ENCODE measurements at regions not wholly inside any gene's neighbourhood (a gene's known extent, or its start where the extent isn't known, plus 50 kb on each side); places are given as distances from the start of the nearest gene placed in this dataset.
"Not testable (repeated sequence)": the region's sequence is repeated elsewhere in the genome, so short reads cannot be mapped to it uniquely, and the experiment has no call there.

- ATAC-seq (no peak), DNase-seq (no peak)
- intact Hi-C loops (cut with micrococcal nuclease), result no loop called here
These were observed 421.6 kb downstream of the TMEM135 start for GRCh38 chr11:87459351-87459750.

DNA sequence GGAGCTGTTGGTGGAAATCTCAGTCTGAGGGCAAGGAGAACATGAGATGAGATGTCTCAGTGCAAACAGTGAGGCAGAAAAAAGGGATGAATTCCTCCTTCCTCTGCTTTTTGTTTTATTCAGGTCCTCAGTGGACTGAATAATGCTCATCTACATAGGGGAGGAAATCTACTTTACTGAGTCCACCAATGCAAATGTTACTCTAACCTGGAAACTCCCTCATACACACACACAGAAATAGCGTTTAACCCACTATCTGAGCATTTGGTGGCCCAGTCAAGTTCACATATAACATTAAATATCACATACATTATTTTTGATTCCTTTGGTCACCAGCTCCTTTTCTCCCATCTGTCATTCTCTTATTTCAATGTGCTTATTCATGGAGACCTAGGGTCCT lies 418.8 kb downstream of the TMEM135 start:
- no peak for ATAC-seq
- intact Hi-C loops (cut with micrococcal nuclease), result no loop called here
- no peak for DNase-seq

GRCh38 chr11:87455180-87455579 lies 417.4 kb downstream of the TMEM135 start:
- DNase-seq (no peak), ATAC-seq (no peak)
- intact Hi-C loops (cut with micrococcal nuclease), result no loop called here

- ATAC-seq (no peak), DNase-seq (no peak)
- intact Hi-C loops (cut with micrococcal nuclease), result no loop called here
These were observed 416.5 kb downstream of the TMEM135 start for GRCh38 chr11:87454241-87454640.

- no peak for ATAC-seq
- intact Hi-C loops (cut with micrococcal nuclease), result no loop called here
- no peak for DNase-seq
These were observed 415.9 kb downstream of the TMEM135 start for GRCh38 chr11:87453531-87454089.

DNA sequence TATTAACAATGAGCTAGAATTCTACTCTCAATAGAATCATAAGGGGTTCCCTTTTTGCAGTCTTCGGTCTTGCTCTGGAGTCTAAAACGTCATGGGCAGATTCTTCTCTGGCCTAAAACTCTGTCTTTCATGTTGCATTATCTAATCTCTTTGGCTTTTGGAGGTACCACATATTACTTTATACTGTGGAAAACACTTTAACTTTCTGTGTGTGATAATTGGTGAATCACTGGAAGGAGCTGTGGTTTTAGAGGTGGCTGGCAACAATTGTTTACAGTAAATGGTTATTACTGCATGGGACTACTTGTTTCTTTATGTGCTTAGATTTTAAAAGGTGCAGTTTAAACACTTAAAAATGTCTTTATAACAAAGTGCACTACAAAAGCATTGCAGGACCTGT lies 414.3 kb downstream of the TMEM135 start:
- intact Hi-C loops (cut with micrococcal nuclease); ATAC-seq; DNase-seq: not testable (repeated sequence)

- intact Hi-C loops (cut with micrococcal nuclease), result no loop called here
- ATAC-seq, result no peak
- DNase-seq, result no peak
These were observed 413.7 kb downstream of the TMEM135 start for GRCh38 chr11:87451395-87451794.

DNA sequence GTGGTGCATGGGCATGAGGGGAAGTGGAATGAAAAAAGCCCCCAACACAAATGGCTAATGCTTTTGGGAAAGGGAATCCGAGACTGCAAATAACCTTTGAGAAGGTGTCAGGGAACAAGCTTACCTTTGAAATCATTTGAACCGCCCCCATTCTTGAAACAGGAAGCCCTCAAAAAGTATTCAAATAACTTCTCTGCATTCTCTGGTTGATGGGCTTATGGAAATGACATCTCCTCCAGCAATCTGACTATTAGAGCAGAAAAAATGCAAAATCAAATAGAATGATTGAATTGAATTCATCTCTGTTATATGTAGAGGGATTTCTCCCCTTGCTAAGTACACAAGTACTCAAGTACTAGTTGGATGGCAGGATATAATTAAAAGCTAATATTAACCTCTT lies 409.9 kb downstream of the TMEM135 start:
- no peak for ATAC-seq
- DNase-seq, result no peak
- intact Hi-C loops (cut with micrococcal nuclease), result no loop called here

- ATAC-seq (no peak), DNase-seq (no peak)
- intact Hi-C loops (cut with micrococcal nuclease), result no loop called here
These were observed 407.3 kb downstream of the TMEM135 start for GRCh38 chr11:87444993-87445392.

DNA sequence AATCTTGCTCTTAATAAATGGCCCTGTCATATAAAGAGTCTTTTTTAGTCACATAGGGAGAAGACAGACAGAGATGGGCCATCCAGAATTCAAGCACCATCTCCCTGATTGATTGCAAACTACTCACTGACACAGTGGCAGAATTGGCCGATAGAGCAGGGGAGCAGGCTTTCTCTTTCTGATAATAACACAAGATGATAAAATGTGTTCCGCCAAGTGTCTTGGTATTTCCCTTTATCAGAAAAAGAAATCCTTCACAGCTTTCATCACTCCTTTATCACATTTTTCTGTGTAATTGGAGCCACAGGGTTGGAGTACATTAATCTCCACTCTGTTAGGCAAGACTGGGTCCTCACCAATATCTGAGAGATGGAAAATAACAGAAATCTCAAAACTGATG lies 406.0 kb downstream of the TMEM135 start:
- DNase-seq (no peak), ATAC-seq (no peak)
- intact Hi-C loops (cut with micrococcal nuclease), result no loop called here

GRCh38 chr11:87440076-87440770 lies 402.5 kb downstream of the TMEM135 start:
- ATAC-seq (peak; percentile 68), DNase-seq (no peak)
- intact Hi-C loops (cut with micrococcal nuclease), result no loop called here

DNA sequence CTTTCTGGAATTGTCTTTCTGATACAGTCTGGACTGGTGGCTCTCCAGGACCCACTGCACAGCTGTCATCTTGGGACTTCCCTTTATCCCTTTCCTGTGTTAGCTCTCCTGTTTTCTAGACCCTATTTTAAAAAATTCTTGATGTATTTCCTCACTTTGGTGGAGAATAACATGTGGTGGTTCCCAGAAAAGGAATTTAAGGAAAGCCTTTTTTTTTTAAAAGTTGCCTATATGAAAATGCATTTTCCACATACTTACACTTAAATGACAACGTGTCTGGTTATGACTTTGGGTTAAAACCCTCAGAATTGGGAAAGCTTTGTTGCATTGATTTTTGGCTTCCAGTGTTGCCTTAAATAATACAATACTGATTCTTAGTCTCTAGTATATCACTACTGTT lies 400.7 kb downstream of the TMEM135 start:
- ATAC-seq, result no peak
- intact Hi-C loops (cut with micrococcal nuclease), result no loop called here
- DNase-seq, result no peak

- no peak for ATAC-seq
- DNase-seq, result no peak
- intact Hi-C loops (cut with micrococcal nuclease), result no loop called here
These were observed 400.1 kb downstream of the TMEM135 start for GRCh38 chr11:87437844-87438223.

GRCh38 chr11:87437133-87437843 lies 399.6 kb downstream of the TMEM135 start:
- ATAC-seq, result no peak
- intact Hi-C loops (cut with micrococcal nuclease), result no loop called here
- no peak for DNase-seq

- intact Hi-C loops (cut with micrococcal nuclease), result no loop called here
- DNase-seq (no peak), ATAC-seq (peak; percentile 50)
These were observed 394.3 kb downstream of the TMEM135 start for GRCh38 chr11:87432022-87432421.

GRCh38 chr11:87431392-87431791 lies 393.7 kb downstream of the TMEM135 start:
- ATAC-seq (peak; percentile 39), DNase-seq (no peak)
- intact Hi-C loops (cut with micrococcal nuclease), result no loop called here

GRCh38 chr11:87430821-87431220 lies 393.1 kb downstream of the TMEM135 start:
- ATAC-seq (no peak), DNase-seq (no peak)
- intact Hi-C loops (cut with micrococcal nuclease), result no loop called here

- DNase-seq, result no peak
These were observed 392.3 kb downstream of the TMEM135 start for GRCh38 chr11:87429996-87430395.

DNA sequence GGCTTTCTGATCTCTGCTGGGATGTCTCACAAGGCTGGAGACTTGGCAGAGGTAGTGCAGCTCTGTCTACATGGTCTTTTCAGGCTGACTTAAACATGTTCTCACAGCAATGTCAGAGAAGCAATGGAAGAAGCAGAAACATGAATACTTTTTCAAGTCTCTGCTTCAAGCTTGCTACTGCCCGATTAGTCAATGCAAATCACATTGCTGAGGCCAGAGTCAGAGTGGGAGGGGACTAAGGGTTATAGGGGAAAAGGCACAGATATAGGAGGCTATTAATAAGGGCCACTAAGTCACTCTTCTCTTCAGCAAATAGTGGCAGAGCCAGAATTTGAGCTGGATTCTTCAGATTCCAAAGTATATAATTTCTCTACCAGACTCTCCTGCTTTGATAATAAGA lies 390.5 kb downstream of the TMEM135 start:
- DNase-seq (no peak), ATAC-seq (no peak)
- intact Hi-C loops (cut with micrococcal nuclease), result no loop called here

More at GRCh38 chr11:87429996-87430395, 392.3 kb downstream of the TMEM135 start:
- intact Hi-C loops (cut with micrococcal nuclease), result no loop called here
- no peak for ATAC-seq

DNA sequence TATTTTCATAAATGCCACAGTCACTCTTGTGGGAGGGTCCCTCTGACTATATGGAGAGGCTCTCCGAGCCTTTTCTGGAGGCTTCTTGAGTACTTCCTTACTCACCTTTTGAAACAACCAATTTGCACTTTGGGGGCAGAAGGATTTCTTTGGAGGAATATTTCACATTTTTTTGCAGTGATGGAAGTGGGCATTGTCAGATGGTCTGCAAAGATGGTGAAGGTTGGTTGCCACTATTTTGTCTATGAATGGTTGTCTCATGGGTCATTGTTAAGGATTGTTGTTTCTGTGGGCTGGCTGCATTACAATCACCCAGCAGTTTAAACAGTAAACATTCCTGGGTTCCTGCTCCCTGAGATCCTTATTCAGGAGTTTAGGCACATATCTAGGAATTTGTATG lies 388.2 kb downstream of the TMEM135 start:
- intact Hi-C loops (cut with micrococcal nuclease), result no loop called here
- DNase-seq, result no peak
- no peak for ATAC-seq

DNA sequence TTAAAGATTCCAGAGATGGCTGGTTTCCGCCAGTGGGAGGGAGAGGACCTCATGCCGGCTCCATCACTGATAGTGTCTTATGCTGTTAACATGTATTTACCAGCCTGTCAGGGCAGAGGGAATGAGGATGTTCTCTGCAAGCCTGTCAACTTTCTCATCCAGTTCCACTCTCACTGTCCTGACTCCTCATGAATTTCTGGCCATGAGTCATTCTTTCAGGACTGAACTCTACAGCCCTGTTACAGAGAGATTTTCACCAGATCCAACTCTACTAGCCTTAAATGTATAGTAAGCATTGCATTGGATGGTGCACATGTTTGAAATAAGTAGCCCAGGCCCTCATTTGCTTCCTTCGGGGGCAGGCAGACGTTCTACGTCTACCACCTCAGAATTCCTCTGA lies 387.7 kb downstream of the TMEM135 start:
- DNase-seq (no peak), ATAC-seq (no peak)
- intact Hi-C loops (cut with micrococcal nuclease), result no loop called here

Measured in left ventricle myocardium superior (tissue), 1 donor.